HG03520 (cell line): ENCODE measurements at regions not wholly inside any gene's neighbourhood (a gene's known extent, or its start where the extent isn't known, plus 50 kb on each side); places are given as distances from the start of the nearest gene placed in this dataset.

ENCODE experiments used
- ATAC-seq: cut with Tn5 transposase; IDR thresholded peaks from one replicate; pipeline ENCODE4 v1.9.1; 2021; ENCODE audit warnings: mild to moderate bottlenecking, moderate library complexity; ENCODE audit not compliant: unreplicated experiment

DNA sequence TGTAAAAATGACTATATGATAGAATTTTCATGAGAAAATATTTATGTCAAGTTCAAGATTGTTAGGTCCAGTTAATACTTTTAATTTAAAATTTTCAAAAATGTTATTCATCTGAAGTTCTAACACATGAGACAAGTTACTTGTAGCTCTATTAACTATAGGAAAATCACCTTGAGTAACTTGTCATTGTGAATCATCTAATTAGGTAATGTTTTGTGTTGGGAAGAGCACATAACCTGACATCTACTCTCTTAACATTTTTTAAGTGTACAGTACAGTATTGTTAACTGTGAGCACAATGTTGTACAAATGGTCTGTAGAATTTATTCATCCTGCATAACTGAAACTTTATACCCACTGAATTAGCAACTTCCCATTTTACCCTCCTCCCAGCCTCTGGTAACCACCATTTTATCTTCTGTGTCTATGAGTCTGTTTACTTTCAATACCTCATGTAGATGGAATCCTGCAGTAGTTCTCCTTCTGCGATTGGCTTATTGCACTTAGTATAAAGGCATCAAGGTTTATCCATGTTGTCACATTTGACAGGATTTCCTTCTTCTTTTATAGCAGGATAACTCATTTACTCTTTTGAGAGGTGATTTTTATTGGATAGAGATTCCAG lies 54.6 kb downstream of the ARL4A start:
- ATAC-seq: no peak

GRCh38 chr7:12746211-12746610 lies 58.8 kb downstream of the ARL4A start:
- no peak for ATAC-seq

DNA sequence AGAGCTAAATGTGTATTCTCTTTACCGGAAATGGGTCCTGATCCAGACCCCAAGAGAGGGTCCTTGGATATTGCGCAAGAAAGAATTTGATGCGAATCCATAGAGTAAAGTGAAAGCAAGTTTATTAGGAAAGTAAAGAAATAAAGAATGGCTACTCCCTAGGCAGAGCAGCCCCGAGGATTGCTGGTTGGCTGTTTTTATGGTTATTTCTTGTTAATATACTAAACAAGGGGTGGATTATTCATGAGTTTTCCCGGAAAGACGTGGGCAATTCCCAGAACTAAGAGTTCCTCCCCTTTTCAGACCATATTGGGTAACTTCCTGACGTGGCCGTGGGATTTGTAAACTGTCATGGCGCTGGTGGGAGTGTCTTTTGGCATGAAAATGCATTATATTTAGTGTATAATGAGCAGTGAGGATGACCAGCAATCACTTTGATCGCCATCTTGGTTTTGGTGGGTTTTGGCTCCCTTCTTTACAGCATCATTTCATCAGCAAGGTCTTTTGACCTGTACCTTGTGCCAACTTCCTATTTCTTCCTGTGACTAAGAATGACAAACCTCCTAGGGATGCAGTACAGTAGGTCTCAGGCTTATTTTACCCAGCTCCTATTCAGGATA lies 60.4 kb downstream of the ARL4A start:
- ATAC-seq: no peak

DNA sequence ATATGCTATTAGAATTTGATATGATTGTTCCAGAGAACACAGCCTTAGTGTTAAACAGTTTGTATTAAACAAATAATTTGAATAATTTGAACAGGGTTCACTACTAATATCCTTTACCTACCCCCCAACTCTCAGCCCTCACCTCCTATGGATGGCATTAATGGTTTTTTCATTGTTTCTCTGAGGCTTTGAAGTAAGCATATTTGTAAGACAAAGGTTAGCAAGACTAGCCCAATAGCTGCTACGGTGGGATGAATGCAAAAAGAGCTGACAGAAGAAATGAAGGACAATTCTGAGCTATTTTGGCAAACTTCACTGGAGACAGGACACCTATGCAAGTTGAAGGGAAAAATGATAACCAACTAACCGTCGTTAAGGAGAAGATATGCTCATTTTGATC lies 61.6 kb downstream of the ARL4A start:
- no peak for ATAC-seq

DNA sequence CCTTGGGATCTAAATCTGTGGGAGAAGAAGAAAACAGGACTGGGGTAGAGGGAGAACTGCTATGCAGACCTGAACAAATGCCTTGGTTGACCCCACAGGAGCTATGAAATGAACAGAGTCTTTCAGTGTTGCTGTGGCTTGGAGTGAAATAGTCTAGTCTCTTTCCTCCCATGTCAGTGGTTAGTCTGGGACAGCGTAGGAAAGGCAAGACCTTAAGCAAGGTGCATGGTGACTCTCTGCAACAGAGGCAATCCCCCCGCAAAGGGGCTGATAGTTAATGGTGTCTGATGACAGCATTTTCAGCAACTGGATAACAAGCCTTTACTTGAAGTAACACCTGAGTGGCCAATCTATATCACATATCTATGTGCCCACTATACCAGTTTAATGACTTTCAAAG lies 62.3 kb downstream of the ARL4A start:
- no peak for ATAC-seq

- ATAC-seq: no peak
Observed at GRCh38 chr7:12751764-12752163, 64.3 kb downstream of the ARL4A start.

- ATAC-seq: no peak
Observed at GRCh38 chr7:12754179-12754578, 66.7 kb downstream of the ARL4A start.

GRCh38 chr7:12756821-12757220 lies 69.4 kb downstream of the ARL4A start:
- no peak for ATAC-seq

GRCh38 chr7:12757443-12757842 lies 70.0 kb downstream of the ARL4A start:
- no peak for ATAC-seq

DNA sequence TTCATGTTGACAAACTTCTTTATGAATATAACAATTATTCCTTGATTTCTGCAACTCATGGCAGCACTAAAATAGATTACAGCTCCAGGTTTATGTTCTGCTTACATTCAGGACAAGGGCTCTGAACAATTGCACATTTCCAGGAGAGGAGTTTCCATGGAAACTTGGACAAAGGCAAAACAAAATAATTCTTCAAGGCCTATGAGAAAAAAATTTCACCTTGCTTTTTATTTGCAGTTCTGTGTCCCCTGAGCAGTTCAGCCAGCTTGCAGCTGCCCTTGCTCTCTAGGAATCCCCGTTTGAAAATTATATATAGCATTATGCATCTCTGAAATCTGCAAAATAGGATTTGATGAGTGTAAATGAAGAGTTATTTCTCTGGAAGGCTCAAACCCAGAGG lies 71.7 kb downstream of the ARL4A start:
- no peak for ATAC-seq

- no peak for ATAC-seq
Observed at GRCh38 chr7:12761111-12761510, 73.7 kb downstream of the ARL4A start.

DNA sequence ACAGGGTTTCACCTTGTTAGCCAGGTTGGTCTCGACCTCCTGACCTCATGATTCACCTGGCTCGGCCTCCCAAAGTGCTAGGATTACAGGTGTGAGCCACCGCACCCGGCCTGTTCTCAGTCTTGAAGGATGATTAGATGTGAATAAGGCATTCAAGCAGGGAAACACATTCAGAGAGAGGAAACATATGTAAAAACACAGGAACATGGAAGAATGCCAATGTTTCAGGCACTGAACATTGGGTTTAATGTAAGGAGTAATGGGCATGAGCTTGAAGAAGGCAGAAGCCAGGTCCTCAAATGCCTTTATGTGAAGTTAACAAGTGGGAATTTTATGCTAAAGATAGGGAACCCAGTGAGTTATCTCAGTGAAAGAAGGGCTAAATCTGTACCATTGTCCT lies 74.3 kb downstream of the ARL4A start:
- no peak for ATAC-seq

DNA sequence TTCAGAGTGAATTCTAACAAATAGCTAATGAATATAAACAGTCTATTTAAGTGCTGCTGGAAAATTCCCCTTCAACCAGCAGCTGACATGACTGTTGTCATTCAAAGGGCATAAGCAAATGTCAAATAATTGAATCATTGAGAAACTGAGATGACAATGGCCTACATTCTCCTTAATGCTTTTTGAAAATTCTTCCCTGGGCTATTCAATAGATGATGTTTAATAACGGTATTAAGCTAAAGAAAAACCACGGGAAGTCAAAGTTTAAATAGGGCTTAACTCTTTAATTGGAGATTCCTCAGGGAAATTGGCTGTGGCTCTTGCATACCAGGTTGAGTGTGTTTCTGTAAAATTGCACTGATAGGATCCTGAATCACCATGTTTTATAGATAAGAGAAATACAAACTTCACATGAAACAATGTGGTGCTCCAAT lies 77.0 kb downstream of the ARL4A start:
- ATAC-seq: no peak

DNA sequence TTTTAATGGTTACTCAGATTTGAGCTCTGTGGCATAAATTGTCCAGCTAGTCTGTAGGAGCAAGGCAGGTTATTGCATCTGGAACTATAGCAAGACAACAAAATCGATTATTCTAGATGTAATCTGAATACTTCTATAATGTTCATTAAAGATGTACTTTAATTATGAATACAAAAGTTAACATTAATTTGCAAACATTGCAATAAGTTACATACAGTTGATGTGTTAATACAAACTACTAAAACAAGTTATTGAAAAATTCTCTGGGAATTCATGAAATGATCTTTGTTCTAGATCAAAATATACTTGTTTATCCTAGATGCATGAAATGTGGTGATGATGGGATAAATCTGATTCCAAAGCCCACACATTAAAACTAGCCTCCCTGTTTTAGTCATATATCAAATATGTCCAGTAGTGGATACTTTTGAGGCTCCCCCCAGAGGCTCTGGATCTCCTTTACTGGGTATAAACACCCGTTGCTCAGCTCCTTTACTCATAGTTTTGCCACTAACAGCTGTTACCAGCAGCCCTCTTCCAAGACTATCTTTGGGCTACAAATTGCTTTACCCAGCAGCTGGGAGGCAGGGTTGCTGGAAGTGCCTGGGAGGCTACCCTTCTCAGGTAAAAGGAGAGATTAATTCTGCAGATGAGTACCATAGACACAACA lies 78.1 kb downstream of the ARL4A start:
- no peak for ATAC-seq

DNA sequence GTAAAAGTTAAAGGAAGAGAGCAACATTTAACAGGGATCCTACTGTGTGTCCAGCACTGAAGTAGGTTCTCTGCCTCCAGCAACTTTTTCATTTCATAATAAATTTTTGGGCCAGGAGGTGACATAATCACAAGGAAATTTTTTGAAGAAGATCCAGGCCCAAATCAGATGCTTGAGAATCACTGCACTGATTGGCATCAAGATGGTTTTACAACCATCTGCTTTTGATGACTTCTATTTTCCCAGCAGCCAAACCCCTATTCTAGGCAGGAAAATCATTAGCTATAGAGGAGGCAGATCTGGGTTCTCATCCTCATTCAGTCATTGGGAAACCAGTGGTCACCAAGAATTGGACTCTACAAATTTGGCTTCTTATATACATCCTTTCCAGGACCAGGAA lies 79.0 kb downstream of the ARL4A start:
- no peak for ATAC-seq

DNA sequence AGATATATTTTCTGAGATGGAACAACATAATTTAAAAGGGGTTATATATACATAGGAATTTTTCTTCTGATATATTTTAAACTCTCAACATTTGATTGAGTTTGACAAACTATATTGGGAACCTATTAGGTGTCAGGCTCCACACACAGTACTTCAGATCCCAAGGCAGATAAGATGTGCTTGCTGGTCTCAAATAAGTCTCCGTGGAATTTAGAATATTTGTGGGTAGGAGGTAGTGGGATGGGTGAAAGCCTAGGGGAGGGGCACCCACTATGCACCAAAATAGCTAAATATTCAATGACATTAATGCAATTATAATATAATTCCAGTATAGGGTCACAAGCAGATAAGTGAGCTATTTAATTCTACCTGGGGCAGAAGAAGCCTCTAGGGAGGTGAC lies 81.5 kb downstream of the ARL4A start:
- no peak for ATAC-seq

- no peak for ATAC-seq
Observed at GRCh38 chr7:12769444-12769843, 82.0 kb downstream of the ARL4A start.

DNA sequence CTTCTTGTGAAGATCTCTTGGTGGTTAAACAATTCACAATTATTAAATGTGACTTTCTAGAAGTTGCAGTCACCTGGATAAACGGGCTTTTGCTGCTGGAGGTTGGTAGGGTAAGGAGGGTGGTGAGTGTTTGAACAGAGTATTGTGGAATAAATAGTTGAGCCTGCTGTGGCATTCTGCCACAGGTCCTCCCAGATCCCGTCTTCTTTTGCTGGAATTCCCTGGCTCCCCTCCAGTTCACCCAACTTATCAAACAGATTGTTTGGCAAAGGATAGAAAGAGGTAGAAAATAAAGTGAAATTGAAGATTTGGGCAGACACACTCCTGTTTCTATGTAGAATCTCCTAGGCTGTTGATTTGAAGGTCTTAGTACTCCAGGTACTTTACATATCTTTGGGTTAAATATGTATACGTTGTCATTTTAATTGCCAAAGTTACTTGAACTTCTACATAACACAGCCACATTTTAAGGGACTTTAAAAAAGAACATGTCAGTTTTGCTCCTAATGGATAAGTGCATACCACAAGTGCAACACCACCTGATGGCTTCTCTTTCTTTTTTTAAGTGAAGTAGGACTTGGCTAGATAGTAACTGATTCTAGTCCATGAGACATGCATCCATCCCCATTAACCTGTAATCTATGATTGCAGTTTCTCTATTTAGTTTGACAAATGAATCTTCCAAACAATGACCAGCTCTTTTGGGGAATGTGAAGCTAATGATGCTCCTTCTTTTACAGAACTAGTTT lies 83.0 kb downstream of the ARL4A start:
- no peak for ATAC-seq

DNA sequence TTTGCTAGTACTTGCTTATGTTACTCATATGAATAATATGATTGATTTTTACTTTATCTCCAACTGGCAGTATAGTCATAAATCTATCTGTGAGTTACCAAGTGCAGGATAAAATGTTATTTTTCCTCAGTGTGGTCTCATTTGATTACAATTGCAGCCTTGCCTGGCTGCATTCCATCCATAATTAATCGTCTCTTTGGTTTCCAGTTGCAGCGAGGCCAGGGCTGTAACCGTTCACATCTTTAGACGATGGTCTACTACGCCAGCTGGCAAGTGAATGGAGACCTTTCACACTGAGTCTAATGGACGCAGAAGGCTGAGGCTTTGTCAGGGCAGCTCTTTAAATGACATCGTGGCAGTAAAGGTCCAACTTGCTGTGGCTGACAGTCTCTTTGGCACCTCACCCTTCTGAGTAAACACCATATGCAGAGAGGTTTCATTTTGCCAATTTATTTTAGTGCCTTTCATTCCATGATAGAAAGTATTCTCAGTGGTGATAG lies 84.0 kb downstream of the ARL4A start:
- no peak for ATAC-seq

DNA sequence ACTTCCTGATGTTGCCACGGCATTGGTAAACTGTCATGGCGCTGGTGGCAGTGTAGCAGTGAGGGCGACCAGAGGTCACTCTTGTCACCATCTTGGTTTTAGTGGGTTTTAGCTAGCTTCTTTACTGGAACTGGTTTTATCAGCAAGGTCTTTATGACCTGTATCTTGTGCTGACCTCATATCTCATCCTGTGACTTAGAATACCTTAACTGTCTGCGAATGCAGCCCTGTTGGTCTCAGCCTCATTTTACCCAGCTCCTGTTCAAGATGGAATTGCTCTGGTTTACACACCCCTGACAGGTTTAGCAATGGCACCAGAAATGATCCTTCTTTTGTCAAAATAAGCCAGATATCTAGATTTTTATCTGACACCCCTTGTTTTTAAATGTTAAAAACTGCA lies 85.3 kb downstream of the ARL4A start:
- no peak for ATAC-seq

- no peak for ATAC-seq
Observed at GRCh38 chr7:12777257-12777656, 89.8 kb downstream of the ARL4A start.

DNA sequence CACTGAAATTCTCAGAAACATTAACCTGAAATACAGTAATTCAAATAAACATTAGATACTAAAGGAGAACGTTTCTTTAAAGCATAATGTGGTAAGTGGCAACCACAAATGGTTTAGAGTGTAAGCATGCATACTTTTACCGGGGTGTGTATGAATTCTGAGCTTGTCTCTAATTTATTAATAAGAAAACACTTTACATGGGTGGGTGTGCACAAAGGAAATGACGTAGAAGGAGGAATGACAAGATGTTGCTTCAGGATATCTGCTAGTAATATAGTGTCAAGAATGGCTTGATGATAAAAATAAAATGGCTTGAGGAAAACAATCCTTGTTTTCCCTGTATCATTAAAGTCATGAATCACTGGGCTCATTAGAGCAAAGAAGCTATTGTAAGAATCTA lies 92.5 kb downstream of the ARL4A start:
- ATAC-seq: no peak
